GM18861 (cell line): ENCODE measurements at regions not wholly inside any gene's neighbourhood (a gene's known extent, or its start where the extent isn't known, plus 50 kb on each side); places are given as distances from the start of the nearest gene placed in this dataset.
"Not testable (repeated sequence)": the region's sequence is repeated elsewhere in the genome, so short reads cannot be mapped to it uniquely, and the experiment has no call there.

Source experiments
- ATAC-seq: cut with Tn5 transposase; IDR thresholded peaks from one replicate; pipeline ENCODE4 v1.9.1; 2021; ENCODE audit not compliant: unreplicated experiment

DNA sequence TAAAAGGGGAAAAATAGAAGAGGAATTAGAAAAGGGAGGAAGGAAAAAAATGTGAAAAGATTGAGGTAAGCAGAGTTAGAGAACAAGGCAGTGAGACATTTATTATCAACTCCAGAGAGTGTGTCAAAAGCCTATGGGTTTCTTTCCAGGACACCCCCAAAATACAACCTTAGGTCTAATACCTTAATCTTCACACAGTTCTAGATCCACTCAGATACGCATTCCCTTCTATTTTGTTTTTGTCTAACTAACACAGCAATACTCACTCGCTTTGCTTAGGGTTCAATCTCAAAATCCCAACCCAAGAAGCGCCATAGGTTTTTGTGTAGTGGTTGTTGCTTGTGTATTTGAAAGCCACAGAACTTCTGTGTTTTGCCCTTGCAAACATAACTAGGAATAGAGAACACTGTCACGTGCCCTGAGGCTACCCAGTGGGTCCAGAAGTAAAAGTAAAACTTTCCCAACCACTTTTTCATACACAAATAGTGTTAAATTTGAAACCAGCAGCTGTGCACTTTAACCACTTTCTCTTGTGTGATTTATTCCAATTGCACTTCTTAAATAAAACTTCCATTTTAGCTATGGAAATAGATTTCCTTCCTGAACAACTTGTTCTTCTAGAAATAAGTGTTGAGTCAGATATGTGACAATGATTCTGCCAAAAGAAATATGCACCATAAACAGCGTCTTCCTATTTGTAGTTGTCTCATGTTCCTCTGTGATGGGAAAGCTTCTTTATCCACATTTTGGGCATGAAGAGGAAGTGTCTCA lies 414.7 kb upstream of the GHITM start:
- ATAC-seq = peak; percentile 74

DNA sequence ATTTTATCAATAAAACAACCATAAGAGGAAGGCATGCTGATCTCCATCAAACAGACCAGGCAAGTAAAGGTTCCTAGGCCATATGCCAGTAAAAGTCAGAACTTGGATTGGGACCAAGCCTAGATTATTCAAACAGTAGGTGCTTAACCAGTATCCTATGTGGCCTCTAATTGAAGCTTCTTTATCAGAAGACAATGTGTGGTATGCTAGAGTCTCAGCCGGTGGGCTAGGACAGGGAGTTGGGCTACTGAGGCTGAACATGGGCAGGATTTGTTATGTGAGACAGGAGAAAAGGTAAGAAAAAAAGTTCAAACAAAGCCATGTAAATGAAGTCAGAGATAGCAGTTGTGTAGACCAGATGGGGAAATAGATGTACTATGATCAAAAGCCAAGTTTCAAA lies 413.7 kb upstream of the GHITM start:
- ATAC-seq = no peak

DNA sequence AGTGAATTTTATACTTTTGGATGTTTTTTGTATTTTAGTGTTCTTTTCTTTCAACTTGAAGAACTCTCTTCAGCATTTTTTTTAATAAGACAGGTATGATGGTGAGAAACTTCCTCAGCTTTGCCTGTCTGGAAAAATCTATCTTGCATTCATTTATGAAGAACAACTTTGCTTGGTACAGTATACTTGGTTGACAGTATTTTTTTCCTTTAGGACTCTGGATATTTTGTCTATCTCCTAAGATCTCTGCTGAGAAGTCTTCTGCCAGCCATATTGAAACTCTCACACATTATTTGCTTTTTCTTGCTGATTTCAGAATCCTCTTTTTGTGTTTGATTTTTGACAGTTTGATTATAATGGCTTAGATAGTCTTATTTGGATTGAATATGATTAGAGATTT lies 405.0 kb upstream of the GHITM start:
- no peak for ATAC-seq

DNA sequence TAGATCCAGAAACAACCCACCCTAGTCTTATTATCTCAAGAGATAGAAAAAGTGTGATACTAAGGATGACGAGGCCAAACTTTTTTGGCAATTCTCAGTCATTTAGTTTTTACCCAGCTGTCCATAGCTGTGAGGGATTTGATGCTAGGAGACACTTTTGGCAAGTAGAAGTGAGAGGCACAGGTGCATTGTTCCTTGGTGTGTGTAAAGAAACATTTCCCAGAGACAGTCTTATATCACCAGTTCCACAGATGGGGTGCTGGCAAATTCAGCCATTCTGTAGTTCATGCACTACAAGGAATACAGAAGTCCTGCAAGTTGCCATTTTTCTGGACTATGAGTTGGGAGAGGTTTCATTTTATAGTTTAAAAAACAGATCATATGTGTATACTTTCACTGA lies 403.3 kb upstream of the GHITM start:
- ATAC-seq = no peak

DNA sequence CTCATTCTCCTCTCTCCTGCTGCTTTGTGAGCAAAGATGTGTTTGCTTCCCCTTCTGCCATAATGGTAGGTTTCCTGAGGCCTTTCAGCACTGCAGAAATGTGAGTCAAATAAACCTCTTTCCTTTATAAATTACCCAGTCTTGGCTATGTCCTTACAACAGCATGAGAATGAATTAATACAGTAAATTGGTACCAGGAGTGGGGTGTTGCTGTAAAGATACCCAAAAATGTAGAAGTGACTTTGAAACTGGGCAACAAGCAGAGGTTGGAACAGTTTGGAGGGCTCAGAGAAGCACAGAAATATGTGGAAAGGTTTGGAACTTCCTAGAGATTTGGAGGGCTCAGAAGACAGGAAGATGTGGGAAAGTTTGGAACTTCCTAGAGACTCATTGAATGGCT lies 388.7 kb upstream of the GHITM start:
- ATAC-seq = no peak

DNA sequence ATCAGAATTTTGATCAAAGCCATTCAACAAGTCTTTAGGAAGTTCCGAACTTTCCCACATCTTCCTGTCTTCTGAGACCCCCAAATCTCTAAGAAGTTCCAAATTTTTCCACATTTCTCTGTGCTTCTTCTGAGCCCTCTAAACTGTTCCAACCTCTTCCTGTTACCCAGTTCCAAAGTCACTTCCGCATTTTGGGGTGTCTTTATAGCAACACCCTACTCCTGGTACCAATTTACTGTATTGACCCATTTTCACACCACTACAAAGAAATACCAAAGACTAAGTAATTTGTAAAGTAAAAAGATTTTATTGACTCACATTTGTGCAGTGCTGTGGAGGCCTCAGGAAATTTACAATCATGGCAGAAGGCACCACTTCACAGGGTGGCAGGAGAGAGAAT lies 385.8 kb upstream of the GHITM start:
- no peak for ATAC-seq

DNA sequence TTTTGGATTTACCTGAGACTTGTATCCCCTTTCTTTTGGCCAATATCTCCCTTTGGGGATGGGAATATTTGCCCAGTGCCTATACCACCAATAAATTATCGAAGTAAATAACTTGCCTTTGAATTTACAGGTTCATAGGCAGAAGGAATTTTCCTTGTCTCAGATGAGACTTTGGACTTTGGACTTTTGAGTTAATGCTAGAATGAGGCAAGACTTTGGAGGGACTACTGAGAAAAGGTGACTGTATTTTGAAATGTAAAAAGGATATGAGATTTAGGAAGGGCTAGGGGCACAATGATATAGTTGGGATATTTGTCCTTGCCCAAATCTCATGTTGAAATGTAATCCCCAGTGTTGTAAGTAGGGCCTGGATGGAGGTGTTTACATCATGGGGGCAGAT lies 384.5 kb upstream of the GHITM start:
- ATAC-seq = no peak

DNA sequence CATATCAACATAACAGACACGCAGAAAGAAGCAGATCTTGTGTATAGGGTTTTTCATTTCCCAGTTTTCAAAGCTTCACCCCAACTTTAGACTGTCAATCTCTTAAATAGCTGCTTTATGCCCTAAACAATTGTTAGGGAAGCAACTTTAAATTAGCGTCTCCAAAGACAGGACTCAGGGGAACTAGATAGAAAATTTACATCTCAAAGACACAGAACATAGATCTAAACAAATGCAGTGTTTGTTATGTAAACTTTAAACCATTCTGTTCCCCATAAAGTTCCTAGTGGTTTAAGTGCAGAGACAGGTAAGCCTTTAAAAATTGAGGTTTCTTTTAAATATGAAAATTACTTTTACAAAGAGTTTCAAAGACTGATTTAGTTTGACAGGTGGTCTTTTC lies 379.2 kb upstream of the GHITM start:
- ATAC-seq = no peak

DNA sequence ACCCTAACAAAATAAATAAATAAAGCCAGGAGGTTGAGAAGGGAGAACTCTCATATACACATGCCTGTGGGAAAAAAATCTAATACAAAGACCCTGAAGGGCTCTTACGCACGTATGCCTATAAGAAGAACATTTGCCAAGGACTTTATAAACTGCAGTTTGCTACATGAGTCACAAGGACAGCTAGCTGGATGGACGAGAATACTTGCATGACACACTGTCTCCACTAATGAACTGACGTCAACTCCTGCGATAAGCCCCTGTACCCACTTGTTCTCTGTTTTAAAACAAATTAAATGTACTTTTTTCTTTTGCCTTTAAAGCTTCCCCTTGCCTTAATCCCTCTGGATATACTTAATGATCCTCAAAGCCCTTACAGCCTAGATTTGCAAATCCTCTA lies 374.6 kb upstream of the GHITM start:
- ATAC-seq = no peak

DNA sequence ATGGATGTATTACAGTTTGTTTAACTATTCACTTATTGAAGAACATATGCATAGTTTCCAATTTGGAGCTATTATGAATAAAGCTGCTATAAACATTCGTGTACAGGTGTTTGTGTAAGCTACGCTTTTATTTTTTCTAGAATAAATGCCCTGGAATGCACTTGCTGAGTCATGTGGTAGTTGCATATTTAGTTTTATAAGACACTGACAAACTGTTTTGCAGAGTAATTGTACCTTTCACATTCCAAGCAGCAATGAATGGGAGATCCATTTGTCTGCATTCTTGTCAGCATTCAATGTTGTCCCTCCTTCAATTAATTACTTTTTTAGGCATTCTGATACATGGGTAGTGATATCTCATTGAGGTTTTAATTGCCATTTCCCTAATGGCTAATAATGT lies 373.6 kb upstream of the GHITM start:
- ATAC-seq = no peak

DNA sequence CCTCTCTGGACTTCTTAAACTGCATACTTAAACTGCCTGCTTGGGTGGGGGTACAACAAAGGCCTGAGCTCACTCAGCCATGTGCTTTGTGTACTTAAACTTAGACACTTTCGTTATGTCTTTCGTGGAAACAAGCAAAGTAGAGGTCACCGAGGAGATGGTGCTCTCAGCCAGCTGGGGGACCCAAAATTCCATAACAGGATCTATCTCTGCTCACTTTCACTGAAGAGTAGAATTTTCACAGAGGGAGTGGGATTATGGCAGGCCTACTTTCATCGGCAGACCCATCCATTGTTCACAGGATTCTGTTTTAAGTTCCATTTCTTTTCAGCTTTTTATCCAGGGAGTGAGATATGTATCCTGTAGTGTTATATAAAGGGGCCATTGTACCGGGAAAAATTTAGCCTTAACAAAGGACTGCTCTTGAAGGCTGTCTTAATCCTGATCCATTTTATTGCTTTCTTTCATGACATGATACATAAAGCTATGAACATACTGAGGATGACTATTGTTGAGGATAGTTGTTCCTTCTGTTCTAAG lies 370.0 kb upstream of the GHITM start:
- ATAC-seq = no peak

DNA sequence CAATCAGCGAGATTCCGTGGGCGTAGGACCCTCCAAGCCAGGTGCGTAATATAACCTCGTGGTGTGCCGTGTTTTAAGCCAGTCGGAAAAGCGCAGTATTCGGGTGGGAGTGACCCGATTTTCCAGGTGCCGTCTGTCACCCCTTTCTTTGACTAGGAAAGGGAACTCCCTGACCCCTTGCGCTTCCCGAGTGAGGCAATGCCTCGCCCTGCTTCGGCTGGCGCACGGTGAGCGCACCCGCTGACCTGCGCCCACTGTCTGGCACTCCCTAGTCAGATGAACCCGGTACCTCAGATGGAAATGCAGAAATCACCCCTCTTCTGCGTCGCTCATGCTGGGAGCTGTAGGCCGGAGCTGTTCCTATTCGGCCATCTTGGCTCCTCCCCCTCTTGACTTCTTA lies 352.6 kb upstream of the GHITM start:
- not testable (repeated sequence) for ATAC-seq

DNA sequence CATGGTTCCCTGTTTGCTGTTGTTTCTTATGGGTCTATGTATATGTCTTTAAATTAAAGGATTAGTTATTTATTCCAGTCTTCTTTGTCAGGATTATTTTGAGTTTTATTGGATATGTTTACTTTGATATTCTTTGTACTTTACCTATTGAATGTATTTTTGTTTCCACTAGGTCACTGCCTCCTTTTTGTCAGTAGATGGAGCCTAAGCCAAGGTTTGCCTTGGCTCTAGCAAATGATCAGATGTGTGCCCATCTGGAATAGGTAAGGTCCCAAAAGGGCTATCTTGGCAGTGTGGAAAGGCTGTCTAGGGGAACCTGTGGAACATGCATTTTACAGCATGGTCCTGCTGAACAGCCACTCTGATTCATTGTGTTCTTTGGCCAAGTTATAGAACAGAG lies 337.3 kb upstream of the GHITM start:
- ATAC-seq = no peak

DNA sequence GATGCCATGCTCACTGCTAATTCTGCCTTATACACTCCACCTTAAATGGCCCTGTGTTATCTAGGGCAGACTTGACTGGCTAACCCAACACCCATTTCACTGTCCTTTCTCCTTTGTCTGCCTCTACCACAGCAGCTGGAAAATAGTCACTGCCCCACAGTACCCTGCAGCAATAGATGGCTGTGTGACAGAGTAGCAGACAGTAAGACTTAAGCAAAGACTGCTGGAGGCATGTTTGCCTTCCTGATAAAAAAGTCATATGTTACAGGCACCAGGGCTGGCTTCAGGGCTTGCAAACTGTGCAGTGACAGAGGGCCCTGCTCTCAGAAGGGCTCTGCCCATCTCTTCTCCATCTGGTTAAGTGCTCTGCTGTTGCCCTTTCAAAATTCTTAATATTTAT lies 332.6 kb upstream of the GHITM start:
- ATAC-seq = no peak

DNA sequence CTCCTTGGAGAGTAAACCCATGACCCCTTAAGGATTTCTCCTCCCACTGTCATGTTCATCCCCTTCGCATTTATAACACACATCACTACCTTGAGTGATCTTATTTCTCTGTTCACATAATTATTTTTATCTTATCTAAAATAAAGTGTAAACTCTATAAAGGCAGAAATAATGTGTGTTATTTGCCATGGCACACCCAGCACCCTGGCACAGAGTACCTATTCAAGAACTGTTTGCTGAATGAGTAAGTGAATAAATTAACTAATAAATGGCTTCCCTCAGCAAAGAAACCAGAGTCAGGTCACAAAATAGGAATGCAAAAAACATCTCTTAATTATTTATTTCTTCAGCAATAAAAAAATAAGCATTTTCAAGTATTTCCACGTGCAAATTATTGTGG lies 330.3 kb upstream of the GHITM start:
- no peak for ATAC-seq

DNA sequence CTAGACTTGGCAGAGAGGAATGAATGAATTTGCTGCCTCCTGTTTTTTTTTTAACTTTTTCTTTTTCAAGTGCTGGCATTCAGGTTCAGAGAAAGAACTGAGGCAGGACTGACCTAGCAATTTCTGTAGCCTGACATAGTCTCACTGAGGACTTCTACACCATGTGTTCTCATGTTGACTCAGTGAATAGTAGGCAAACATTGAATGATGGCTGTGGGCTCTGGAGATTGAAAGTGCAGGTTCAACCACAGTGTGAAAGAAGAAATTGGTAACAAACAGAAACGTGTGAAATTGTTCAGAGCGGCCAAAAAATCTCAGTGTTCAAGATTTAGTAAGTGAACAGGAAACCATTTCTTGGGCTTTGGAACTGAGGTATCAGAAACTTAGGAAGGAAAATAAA lies 322.4 kb upstream of the GHITM start:
- ATAC-seq = no peak

DNA sequence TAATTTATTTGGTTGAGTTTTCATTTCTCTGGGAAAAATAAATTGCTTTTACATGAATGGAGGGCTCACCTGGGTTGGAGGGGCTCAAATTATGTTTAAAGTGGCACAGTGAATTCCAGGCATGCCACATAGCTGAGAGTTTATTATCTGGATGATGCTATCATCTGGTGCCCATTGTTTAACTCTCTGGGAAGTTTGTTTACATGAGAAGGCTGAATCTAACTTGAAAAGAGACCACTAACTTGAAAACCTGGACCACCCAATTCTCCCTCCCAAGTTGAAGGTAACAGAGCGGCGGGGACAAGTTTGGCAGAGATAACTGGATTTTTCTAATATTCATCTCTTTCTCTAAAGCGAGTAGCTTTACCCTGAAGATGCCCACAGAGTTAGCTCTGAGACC lies 321.5 kb upstream of the GHITM start:
- ATAC-seq = no peak

DNA sequence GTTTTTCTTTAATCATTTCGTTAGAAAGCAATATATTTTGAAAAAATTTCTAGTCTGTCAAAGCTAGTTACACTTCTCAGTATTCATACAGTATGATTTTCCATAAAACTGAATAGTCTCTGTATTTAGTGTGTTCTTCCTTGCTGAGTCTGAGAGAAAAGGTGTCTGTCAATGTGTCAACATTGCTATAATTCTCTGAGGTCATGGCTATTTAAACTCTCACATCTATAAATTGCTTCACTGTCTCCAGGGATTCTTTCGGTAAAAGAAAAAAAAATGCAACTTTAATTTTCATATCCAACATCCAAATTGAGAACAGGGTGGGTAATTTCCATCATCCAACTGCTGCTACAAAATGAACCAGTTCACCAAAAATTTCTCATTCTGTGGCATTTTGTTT lies 319.7 kb upstream of the GHITM start:
- no peak for ATAC-seq

DNA sequence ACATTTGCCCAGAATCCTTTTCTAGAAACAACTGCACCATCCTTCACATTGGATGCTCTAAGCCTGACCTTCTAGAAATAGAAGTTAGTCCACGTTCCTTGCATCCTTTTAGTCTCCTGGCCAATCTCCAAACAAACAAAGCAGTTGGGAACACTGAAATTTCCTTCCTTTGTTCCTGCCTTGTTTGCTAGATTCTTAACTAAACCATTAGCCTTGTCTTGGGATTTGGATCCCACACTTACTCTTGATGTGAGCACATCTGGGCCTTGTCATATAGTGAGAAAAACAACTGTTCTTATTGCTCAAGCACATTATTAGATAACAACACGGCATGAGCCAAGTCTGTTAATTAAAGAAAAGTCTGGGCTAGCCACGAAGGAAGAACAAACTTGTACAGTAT lies 319.3 kb upstream of the GHITM start:
- ATAC-seq = no peak

DNA sequence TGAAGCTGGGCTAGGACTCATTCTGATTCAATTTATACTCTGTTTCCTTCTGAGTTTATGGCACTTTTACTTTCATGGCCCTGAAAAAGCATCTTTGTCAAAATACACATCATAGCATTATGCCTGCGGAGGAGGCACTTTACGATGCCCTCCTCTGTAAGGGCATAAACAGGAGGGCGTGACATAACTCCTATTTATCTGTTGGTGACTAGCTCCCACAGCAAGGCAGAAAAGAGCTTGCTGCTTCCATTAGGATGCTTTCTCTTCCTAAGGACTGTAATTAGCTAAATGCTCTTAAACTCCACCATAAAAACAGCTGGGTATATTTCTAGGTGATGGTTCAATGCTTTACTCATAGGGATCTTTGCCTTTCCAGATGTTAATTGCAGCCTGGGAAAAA lies 315.2 kb upstream of the GHITM start:
- no peak for ATAC-seq

DNA sequence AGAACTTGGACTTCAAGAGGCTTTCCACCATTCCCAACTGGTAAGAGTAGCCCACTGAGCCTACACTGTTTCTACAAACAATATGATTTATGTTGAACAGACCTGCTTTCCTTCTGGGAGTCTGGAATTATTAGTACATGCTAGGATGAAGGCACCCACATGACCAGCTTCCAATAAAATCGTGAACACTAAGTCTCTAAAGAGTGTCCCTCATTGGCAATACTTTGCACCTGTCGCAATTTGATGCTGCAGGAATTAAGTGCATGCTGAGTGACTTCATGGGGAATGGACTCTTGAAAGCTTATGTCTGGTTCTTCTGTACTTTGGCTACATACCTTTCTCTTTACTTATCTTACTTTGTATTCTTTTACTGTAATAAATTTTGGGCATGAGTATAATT lies 305.2 kb upstream of the GHITM start:
- ATAC-seq = no peak

DNA sequence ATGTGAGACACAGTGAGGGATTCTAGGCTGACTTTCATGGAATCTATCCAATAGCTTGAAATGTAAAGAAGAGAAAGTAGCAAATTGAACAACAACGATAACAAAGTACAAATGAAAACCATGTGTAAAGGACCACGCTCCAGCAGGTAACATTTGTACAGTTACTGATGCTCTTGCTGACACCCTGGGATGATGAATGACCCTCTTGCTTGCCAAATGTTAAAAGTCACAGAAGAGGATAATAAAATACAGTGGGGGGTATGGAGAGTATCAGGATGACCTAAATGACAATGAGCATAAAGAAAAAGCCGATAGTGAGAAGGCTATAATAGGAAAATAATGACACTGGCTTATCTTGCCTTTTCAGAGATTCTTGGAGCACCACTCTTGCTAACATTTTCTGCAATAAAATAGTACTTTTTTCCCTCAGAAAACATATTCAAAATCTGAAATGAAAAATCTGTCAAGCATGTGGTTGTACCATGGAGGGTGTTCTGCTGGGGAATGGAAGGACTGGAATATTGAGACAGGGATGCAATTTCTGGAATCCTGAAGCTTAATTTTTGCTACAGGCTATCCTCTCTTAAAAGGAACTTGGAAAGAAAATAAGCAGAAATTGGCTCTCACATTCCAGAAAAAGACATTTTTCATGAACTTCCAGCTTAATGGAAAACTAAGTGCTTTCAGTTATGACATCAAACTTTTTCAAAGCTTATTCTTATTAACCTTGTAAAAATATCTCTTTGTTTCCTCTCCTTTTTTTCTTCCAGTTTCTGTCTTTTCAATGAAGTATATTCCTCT lies 303.2 kb upstream of the GHITM start:
- ATAC-seq = no peak
